ENCODE measurements at regions not wholly inside any gene's neighbourhood (a gene's known extent, or its start where the extent isn't known, plus 50 kb on each side); places are given as distances from the start of the nearest gene placed in this dataset.

GRCh38 chr5:5648694-5649093 is 226.2 kb downstream of the ICE1 start:
- no peaks in the 10 kb centered on the region for H3K9me3 ChIP-seq (ENCODE audit: severe bottlenecking)
- no peak for DNase-seq (ENCODE audit: low spot score)
- H3K4me1 ChIP-seq (ENCODE audit: insufficient read depth, poor library complexity, severe bottlenecking) = no peaks in the 10 kb centered on the region
- H3K27ac ChIP-seq (ENCODE audit: poor library complexity, severe bottlenecking) = no peak overlapping the region
- peaks cover 2% of the 10 kb centered on the region for H3K27me3 ChIP-seq (ENCODE audit: insufficient read depth, poor library complexity, severe bottlenecking)
- H3K36me3 ChIP-seq (ENCODE audit: low read depth) = no peaks in the 10 kb centered on the region
- no peak overlapping the region for H3K4me3 ChIP-seq (ENCODE audit: severe bottlenecking)
- TF ChIP-seq CTCF (IDR thresholded peaks at IDR 0.05; ENCODE audit: poor library complexity, severe bottlenecking) = no peak
- no peak for ATAC-seq (ENCODE audit: low read depth)

GRCh38 chr5:5645891-5646290 is 223.4 kb downstream of the ICE1 start:
- no peak for TF ChIP-seq CTCF (IDR thresholded peaks at IDR 0.05; ENCODE audit: poor library complexity, severe bottlenecking)

GRCh38 chr5:5645198-5645597 is 222.7 kb downstream of the ICE1 start:
- no peak overlapping the region for H3K27ac ChIP-seq (ENCODE audit: poor library complexity, severe bottlenecking)
- no peak for DNase-seq (ENCODE audit: low spot score)
- no peak for ATAC-seq (ENCODE audit: low read depth)
- H3K36me3 ChIP-seq (ENCODE audit: low read depth) = no peaks in the 10 kb centered on the region
- no peaks in the 10 kb centered on the region for H3K4me1 ChIP-seq (ENCODE audit: insufficient read depth, poor library complexity, severe bottlenecking)
- no peak for TF ChIP-seq CTCF (IDR thresholded peaks at IDR 0.05; ENCODE audit: poor library complexity, severe bottlenecking)
- H3K27me3 ChIP-seq (ENCODE audit: insufficient read depth, poor library complexity, severe bottlenecking) = peaks cover 17% of the 10 kb centered on the region
- no peaks in the 10 kb centered on the region for H3K9me3 ChIP-seq (ENCODE audit: severe bottlenecking)
- no peak overlapping the region for H3K4me3 ChIP-seq (ENCODE audit: severe bottlenecking)

More at GRCh38 chr5:5645891-5646290, 223.4 kb downstream of the ICE1 start:
- Histone ChIP-seq H3K27ac (ENCODE audit: poor library complexity, severe bottlenecking) (no peak overlapping the region), H3K4me1 (ENCODE audit: insufficient read depth, poor library complexity, severe bottlenecking) (no peaks in the 10 kb centered on the region), H3K36me3 (ENCODE audit: low read depth) (no peaks in the 10 kb centered on the region), H3K4me3 (ENCODE audit: severe bottlenecking) (no peak overlapping the region), H3K9me3 (ENCODE audit: severe bottlenecking) (no peaks in the 10 kb centered on the region), H3K27me3 (ENCODE audit: insufficient read depth, poor library complexity, severe bottlenecking) (peaks cover 14% of the 10 kb centered on the region)
- DNase-seq (ENCODE audit: low spot score) (no peak), ATAC-seq (ENCODE audit: low read depth) (no peak)

- no peaks in the 10 kb centered on the region for H3K9me3 ChIP-seq (ENCODE audit: severe bottlenecking)
- TF ChIP-seq CTCF (IDR thresholded peaks at IDR 0.05; ENCODE audit: poor library complexity, severe bottlenecking) = no peak
- H3K4me1 ChIP-seq (ENCODE audit: insufficient read depth, poor library complexity, severe bottlenecking) = no peaks in the 10 kb centered on the region
- no peak overlapping the region for H3K4me3 ChIP-seq (ENCODE audit: severe bottlenecking)
- ATAC-seq (ENCODE audit: low read depth) = no peak
- no peaks in the 10 kb centered on the region for H3K36me3 ChIP-seq (ENCODE audit: low read depth)
- peaks cover 19% of the 10 kb centered on the region for H3K27me3 ChIP-seq (ENCODE audit: insufficient read depth, poor library complexity, severe bottlenecking)
- no peak for DNase-seq (ENCODE audit: low spot score)
- H3K27ac ChIP-seq (ENCODE audit: poor library complexity, severe bottlenecking) = no peak overlapping the region
Observed at GRCh38 chr5:5644249-5644648, 221.8 kb downstream of the ICE1 start.

GRCh38 chr5:5643481-5643880 is 221.0 kb downstream of the ICE1 start:
- H3K27ac ChIP-seq (ENCODE audit: poor library complexity, severe bottlenecking) = no peak overlapping the region
- no peaks in the 10 kb centered on the region for H3K36me3 ChIP-seq (ENCODE audit: low read depth)
- ATAC-seq (ENCODE audit: low read depth) = no peak
- H3K4me1 ChIP-seq (ENCODE audit: insufficient read depth, poor library complexity, severe bottlenecking) = peaks cover 1% of the 10 kb centered on the region
- no peak for TF ChIP-seq CTCF (IDR thresholded peaks at IDR 0.05; ENCODE audit: poor library complexity, severe bottlenecking)
- no peaks in the 10 kb centered on the region for H3K9me3 ChIP-seq (ENCODE audit: severe bottlenecking)
- H3K4me3 ChIP-seq (ENCODE audit: severe bottlenecking) = no peak overlapping the region
- H3K27me3 ChIP-seq (ENCODE audit: insufficient read depth, poor library complexity, severe bottlenecking) = peaks cover 19% of the 10 kb centered on the region
- DNase-seq (ENCODE audit: low spot score) = no peak
